GM18498 (cell line): ENCODE measurements at regions not wholly inside any gene's neighbourhood (a gene's known extent, or its start where the extent isn't known, plus 50 kb on each side); places are given as distances from the start of the nearest gene placed in this dataset.

Source experiments
- ATAC-seq: cut with Tn5 transposase; IDR thresholded peaks from one replicate; pipeline ENCODE4 v1.9.1; 2021; ENCODE audit warnings: mild to moderate bottlenecking, moderate library complexity; ENCODE audit not compliant: unreplicated experiment

DNA sequence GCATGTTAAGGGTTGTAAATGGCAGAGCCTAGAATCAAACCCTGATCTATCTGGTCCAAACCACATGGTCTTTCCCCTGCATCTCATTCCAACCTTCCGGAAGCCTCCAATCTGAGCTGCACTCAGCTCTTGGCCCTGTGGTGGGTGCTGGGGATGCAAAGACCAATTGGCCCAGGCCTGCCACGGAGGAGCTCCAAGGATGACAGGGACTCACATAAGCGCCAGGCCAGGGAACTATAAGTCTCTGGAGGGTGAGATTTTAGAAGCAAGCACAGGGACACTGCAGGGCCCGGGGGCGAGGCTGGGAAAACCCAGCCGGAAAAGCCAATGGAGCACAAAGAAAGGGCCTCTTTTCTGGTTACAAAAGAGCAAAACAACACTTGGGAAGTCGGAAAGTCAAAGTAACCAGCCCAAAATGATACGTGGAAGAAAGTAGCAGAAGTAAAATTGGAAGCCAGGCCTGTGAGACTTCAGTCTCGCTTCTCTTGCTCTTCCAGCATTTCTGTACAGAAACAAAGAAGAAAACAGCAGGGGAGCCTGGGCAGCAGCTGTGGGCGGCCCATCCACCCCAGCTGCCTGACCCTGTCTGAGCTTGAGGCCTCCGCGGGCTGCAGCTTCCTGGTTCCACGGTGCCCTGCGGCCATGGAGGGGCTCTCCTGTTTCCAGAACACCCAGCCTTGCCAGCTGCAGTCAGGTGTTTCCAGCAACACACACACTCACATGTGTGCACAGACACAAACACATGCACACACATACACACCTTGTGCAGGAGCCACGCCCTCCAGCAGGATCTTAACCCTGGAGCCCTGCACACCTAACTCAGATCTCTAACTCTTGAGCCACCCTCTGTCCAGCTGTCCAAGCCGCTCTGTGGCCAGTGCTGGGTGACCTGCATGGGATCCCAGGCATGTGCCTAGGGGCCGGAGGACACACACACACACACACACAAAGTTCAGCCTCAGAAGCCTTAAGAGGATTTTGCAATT, 178.2 kb downstream of the BCL11B start:
- ATAC-seq = no peak

DNA sequence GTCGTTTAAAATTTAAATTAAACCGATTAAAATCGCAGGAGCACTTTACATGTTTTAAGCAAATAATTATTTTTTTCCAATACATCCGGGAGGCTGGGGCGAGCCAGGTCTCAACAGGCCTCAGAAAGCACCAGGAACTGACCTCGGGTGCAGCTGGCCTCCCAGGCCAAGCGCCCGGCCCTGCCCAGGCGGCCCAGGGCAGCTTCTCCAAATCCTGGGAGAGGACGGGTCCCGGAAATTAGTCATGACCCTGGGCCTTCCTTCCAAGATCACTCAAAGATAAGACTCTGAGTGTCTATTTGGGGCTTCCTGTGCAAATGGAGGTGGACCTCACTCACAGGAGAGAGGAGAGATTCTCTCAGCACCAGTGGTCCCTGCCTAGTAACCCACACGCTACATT, 177.1 kb downstream of the BCL11B start:
- no peak for ATAC-seq

DNA sequence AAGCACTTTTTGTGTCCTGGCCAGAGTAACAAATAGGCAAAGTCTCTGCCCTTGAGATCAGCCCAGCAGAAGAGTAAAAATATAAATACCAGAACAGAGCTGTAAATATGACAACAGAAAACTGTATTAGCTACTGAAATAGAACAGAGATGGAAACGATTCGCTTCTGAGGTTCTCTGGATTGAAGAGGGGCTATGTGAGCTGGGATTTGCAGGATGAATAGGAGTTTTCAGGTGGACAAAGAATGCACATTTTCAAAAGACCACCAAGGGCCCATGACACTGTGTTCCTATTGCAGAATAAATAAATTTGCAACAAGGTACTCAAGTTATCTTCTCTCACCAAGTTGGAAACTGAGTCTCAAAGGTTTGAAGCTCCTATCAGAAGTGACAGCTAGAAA, 176.6 kb downstream of the BCL11B start:
- no peak for ATAC-seq

DNA sequence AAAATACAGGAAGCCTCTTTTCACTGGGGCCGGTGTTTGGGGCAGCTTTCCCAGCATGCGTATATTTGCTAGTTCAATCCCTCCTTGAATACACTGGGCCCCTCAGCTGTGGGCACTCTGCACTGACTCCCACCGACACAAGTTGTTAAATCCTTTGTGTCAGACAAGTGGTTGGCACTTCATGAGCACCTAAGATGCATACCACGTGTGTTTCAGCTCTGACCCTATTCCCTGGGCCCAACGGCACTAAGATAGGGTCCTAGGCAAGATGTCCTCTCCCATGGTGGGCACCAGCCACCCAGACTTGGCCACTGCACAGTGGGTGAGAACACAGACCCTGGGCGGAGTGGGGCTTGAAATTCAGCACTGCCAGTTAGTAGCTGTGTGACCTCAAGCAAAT, 173.8 kb downstream of the BCL11B start:
- no peak for ATAC-seq

DNA sequence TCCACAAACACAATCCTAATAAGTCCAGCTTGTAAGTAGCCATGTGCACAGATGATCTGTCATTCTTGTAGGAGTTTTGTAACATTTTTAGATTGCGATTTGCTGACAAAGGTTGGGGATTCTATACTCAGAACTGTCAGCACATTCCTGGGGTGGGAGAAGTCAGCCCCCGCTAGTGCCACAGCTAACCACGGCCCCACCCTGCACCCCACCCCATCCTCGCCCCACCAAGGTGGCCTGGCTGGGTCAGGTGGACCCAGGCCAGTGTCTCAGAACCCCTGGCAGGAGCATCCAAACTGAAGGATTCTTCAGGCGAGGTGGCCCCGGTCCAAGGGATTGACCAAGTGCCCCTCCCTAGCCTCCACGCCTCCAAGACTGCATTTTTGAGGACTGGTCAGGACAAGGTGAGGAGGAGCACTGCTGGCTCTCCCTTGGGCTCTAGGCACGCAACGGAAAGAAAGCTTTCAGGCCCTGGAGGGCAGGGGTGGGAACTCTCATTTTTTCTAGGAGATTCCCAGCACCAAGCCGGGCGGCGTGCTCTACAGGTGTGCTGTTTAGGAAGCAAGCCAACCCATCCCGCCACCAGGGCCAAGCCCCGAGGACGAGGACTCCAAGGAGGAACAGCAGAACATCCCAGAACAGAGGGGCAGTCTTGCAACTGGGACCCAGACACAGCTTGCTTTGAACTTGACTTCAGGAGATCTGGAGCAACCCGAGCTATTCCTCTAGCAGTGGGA, 172.8 kb downstream of the BCL11B start:
- no peak for ATAC-seq

DNA sequence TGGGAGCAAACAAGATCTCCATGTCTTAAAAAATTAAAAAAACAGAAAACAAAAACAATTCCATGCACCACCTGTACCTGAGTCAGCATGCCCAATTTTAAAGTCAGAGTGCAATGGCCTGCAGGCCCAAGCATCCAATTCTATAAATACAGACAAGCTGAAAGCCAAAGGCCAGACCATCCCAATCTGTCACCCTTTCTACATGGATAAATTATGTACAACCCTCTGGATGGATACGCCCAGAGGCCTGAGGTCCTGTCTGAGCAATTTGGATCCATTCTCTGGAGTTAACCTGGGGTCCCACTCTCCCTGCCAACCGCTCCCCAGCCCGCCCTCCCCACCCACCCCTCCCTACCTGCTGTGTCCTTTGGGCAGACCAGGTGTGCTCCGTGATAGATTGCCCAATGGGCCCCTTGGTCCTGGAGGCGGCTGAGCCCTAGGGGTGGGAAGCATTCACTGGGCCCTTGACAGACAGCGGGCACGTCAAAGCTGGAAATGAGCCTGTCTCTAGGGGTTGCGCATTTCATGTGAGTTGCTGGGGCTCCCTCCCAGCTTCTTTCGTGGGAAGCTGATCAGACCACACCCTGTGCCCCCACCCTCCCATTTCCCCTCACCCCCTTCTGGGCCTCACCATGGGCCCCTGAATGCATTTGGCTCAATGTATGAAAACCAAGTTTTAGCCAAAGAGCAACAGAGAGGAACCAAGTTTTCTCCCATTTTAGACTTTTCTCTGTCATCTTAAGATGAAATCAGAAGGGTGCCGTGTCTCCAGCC, 171.3 kb downstream of the BCL11B start:
- no peak for ATAC-seq

DNA sequence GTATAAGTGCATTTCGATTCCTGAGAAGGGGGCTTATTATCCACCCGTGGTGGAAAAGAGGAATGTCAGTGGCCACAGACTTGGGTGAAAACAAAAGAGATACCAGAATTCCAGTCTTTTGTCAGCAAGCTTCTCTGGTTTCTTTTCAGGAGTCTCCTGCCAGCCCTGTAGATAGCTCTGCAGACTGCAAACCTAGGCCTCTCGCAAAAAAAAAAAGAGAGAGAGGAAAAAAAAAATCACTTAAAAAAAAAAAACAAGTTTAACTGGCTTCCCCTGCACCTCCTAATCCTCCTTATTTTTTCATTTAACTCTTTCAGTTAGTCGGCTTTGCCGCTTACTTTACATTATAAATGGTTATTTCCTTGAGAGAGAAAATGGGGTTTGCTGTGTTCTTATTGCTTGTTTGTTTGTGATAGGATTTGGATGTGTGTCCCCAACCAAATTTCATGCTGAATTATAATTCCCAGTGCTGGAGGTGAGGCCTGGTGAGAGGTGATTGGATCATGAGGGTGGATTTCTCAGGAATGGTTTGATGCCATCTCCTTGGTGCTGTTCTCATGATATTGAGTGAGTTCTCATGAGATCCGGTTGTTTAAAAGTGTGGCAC, 170.0 kb downstream of the BCL11B start:
- no peak for ATAC-seq

DNA sequence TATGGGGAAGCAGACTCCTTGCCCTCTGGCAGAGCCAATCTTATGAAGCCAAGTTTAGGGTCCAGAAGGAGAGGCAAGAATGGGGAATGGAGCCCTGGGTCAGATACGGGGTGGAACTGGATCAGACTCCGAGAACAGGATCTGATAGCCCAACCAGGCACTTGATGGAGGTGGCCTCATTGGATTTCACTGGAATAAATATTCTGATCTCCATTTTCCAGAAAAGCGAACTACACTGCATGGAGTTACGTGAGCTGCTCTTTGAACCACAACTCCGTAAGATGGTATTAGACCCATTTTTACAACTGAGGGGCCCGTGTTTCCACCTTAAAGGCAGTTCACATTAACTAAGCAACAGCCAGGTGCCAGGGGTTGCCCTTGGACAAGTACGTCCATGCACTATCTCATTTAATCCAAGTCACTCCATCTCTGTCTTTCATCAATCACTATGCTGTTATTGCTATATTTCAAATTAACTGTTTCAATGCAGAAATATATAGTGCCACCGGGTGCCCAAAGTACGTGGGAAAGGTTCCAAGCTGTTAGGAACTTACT, 155.2 kb downstream of the BCL11B start:
- no peak for ATAC-seq

DNA sequence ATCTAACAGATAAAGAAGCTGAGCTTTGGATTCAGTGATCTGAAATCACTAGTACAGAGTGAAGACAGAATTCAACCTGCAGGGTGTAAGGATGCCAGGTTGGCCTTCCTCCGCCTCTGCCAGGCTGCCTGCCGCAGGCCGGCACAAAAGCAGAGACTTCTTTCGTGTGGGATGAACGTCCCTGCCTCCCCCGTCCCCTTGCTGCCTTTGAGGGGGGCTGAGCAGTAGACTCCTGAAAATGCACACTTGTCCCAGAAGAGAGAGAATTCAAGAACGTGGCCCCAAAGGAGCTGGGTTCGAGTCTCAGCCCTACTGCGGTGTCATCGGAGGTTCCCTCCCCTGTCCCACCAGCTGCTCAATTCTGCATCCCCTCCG, 154.3 kb downstream of the BCL11B start:
- ATAC-seq = no peak

DNA sequence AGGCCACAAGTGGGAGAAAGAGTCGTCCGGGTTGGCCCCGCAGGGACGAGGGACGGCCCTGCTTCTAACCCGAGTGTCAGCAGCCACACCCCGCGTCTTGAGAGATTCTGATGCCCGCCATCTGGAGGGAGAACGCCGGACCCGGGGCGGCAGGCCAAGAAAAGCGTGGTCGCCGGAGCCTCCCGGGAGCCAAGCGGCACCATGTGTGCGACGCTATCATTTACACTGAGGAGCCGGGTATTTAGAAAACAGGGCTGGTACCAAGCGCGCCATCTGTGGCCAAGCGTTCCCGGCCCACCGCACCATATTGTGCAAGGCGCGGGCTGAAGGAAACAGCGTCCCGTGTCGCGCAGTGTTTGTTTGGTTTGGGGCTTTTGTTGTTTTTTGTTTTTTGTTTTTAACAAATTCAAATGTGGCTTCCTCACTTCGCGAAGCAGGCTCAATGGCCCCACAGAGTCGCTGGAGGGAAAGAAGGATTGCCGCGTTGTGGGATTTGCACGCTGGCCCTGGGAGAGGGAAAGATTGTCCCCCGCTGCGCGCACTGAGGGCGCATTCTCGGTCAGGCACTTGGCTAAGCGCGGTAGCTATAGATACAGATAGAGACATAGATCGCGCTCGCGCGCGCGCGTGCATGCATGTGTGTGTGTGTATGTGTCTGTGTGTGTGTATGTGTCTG, 153.8 kb downstream of the BCL11B start:
- ATAC-seq = no peak

DNA sequence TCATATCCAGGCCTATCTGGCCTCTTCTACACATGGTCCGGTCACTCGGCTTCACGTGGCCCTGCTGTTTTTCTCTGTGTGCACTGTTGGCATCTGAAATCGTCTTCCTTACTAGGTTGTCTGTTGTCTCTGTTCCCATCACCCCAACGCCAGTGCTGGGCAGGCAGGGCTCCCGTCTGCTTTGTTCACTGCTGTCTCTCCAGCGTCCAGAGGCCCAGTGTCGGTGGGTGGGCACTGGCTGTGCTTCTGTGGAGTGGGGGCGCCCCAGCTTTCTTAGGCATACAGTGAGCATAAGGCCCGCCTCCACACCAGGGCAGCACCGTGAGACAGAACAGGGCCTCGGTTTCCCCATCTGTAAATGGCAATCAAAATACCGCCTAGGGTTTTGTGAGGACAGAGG, 153.1 kb downstream of the BCL11B start:
- ATAC-seq = no peak
